Transverse colon (tissue), 4 donors: ENCODE measurements at regions not wholly inside any gene's neighbourhood (a gene's known extent, or its start where the extent isn't known, plus 50 kb on each side); places are given as distances from the start of the nearest gene placed in this dataset.

Source experiments
- CTCF ChIP-seq, 5 experiments: fragments of 200-600 bp in 3 of 5; fragments of 450-650 bp in 2 of 5; sonication (generic) in 3 of 5; IDR thresholded peaks; 1 replicate in 2 of 5; 2 replicates in 3 of 5; pipeline ENCODE4 v1.5.1; 2016 to 2017; ENCODE audit warnings: antibody characterized with exemption in 5 of 5, inconsistent platforms in 3 of 5, mild to moderate bottlenecking in 2 of 5, moderate library complexity in 1 of 5
- EP300 ChIP-seq: sonication (generic); formaldehyde crosslinking; IDR thresholded peaks from one replicate; pipeline ENCODE4 v1.6.1; 2017; ENCODE audit warnings: antibody characterized with exemption, low read depth
- POLR2A ChIP-seq: fragments of 450-650 bp; IDR thresholded peaks from one replicate; pipeline ENCODE4 v1.6.1; 2016; ENCODE audit warnings: antibody characterized with exemption, mild to moderate bottlenecking, moderate library complexity
- POLR2AphosphoS5 ChIP-seq, 3 donors: sonication (generic); formaldehyde crosslinking; IDR thresholded peaks; one replicate each; pipeline ENCODE4 v1.6.1; 2016; ENCODE audit warnings: antibody characterized with exemption in 3 of 3

- no peak for TF ChIP-seq POLR2A
- TF ChIP-seq CTCF (IDR thresholded peaks at IDR 0.05): no peak
- no peak for TF ChIP-seq EP300
- TF ChIP-seq POLR2AphosphoS5 (IDR thresholded peaks at IDR 0.05): no peak
Observed at GRCh38 chr6:114452785-114453401, 110.1 kb upstream of the HS3ST5 start.
